H1 (cell line): ENCODE measurements at regions not wholly inside any gene's neighbourhood (a gene's known extent, or its start where the extent isn't known, plus 50 kb on each side); places are given as distances from the start of the nearest gene placed in this dataset.

Experiments used
- CHD7 ChIP-seq: fragments of 300-600 bp; sonication (generic); IDR thresholded peaks from 2 replicates; pipeline ENCODE4 v1.7.1; 2012; ENCODE audit warnings: low read length, moderate library complexity, mild to moderate bottlenecking, inconsistent platforms; ENCODE audit not compliant: insufficient replicate concordance
- EGR1 ChIP-seq: IDR thresholded peaks from 2 replicates; pipeline ENCODE4 v1.6.1; 2011; ENCODE audit warnings: low read depth, low read length, borderline replicate concordance
- RNF2 ChIP-seq: fragments of 200-900, 300-1000 bp; sonication (generic); IDR thresholded peaks from 2 replicates; pipeline ENCODE4 v1.7.1; 2016; ENCODE audit warnings: borderline replicate concordance, low read depth, mild to moderate bottlenecking, antibody characterized with exemption, low read length; ENCODE audit not compliant: poor library complexity, severe bottlenecking; ENCODE audit errors: missing control alignments

GRCh38 chr4:138927072-138927471 lies 88.5 kb upstream of the NOCT start (continued):
- TF ChIP-seq CHD7 (no peak), RNF2 (no peak), EGR1 (no peak)
